DOHH2 (cell line): ENCODE measurements at regions not wholly inside any gene's neighbourhood (a gene's known extent, or its start where the extent isn't known, plus 50 kb on each side); places are given as distances from the start of the nearest gene placed in this dataset.

Experiments
- CTCF ChIP-seq: fragments of 200-600 bp; sonication (generic); IDR thresholded peaks from one replicate; pipeline ENCODE4 v1.5.1; 2014; ENCODE audit warnings: antibody characterized with exemption, mild to moderate bottlenecking, low read depth, low read length; ENCODE audit not compliant: poor library complexity, severe bottlenecking
- EZH2phosphoT487 ChIP-seq: fragments of 200-600 bp; sonication (generic); IDR thresholded peaks from 2 replicates; pipeline ENCODE4 v1.6.1; 2017; ENCODE audit warnings: borderline replicate concordance, mild to moderate bottlenecking, antibody characterized with exemption, low read length, moderate library complexity, mixed read lengths

GRCh38 chr6:104022126-104022525 lies 837.6 kb downstream of the HACE1 start:
- TF ChIP-seq CTCF, result no peak
- TF ChIP-seq EZH2phosphoT487, result no peak
